GM03348 (cell line): ENCODE measurements at regions not wholly inside any gene's neighbourhood (a gene's known extent, or its start where the extent isn't known, plus 50 kb on each side); places are given as distances from the start of the nearest gene placed in this dataset.

ENCODE experiments used
- DNase-seq: peaks from one replicate; pipeline ENCODE4 v3.0.0; 2012; ENCODE audit warnings: low spot score

- DNase-seq: no peak
Measured at GRCh38 chr17:77432034-77432661, 291.4 kb downstream of the SEC14L1 start.

GRCh38 chr17:77432742-77433141, 292.0 kb downstream of the SEC14L1 start:
- no peak for DNase-seq

GRCh38 chr17:77433385-77434135, 292.8 kb downstream of the SEC14L1 start:
- peak; percentile 76 for DNase-seq

DNA sequence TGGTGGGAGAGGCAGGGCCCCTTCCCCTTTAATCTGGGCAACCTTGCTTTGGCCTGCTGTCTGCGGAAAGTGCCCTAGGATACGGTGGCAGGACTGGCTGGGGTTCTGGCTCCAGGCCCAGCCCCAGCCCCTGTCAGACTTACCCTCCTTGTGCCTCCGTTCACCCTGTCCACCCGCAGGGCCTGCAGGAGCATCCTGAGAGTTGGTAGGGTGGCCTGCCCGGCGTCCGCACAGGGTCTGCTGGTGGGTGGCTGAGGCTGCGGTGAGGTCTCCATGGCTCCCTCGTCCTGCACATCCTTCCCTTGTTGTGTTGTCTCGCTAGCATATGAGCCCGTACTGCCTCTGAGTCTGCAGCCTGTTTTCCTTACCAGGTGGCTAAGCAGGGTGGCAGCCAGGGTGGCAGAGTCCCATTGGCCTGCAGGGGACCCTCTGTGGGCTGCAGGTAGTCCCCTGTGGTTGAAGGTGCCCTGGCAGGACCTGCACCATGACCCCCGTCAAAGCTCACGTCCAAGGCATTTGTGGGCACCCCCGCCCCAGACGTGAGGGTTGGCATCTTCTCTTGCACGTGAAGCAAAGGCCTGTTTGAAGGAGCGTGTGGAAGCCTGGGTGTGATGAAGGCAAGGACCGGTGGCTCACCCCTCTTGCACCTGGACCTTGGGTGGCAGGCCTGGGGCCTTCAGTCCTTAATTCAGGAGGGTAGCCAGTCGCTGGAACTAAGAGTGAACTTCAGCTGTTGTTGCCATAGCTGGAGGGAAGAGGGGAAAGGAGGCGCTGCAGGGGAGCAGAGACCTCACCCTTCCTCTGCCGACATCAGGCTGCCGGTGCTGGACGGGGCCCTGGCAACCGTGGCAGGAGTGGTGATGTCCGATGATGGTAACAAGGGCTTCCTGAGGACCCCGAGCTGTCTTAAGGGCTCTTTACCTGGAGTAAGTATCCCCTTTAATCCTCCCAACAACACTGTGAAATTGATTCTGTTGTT, 293.7 kb downstream of the SEC14L1 start:
- no peak for DNase-seq

GRCh38 chr17:77435272-77436057, 294.7 kb downstream of the SEC14L1 start:
- no peak for DNase-seq

DNA sequence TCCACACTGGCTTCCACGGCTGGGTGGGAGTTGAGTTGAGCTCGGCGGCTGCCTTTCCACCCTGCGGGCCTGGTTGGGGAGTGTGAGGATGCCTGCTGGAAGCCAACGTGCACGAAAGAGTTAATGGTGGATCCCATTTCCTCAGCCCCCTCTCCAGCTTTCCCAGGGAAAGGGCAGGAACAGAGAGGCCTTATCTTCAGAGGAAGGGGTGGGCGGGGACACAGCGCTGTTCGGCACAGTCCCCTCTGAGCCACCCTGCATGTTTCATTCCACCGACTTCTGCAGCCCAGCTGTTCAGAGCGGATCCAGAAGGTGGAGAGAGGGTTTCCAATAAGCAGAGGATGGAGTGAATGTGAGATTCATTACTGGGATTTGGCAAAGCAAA, 295.3 kb downstream of the SEC14L1 start:
- DNase-seq: peak; percentile 38

GRCh38 chr17:77436481-77436880, 295.7 kb downstream of the SEC14L1 start:
- DNase-seq: no peak

DNA sequence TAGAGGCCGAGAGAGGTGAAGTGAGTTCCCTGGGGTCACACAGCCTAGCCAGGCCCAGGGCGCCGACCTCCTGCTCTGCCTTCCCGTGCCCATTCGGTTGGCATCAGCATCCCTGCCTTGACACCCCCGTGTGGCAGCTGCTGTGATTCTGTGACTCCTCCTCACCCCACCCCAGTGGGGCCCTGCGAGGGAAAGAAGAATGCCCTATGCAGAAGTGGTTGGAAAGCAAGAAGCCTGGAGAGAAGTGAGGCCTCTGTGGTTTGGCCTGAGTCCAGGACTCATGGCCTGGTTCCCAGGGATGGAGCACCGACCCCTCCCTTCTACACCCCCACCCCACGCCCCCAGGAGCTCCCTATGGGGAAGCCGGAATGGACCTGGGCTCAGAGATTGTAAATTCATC, 296.2 kb downstream of the SEC14L1 start:
- DNase-seq: peak; percentile 61

DNA sequence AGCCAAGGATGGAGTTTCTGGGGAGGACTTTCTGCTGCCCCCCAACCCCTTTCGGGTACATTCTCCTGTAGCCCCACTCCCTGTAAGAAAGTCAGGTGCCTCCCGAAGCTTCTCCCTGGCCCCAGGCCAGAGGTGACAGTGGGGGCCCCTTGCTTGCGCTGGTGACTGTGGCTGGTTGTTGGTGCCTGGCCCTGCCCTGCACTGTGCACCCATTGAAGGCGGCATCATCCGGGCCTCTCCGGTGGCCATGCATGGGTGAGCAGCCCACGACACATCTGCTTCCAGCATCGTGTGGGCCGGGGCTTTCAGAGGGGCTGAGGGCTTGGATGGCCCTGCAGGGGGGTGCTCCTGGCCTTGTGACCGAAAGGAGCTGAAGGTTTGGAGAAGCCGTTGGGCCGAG, 297.0 kb downstream of the SEC14L1 start:
- no peak for DNase-seq

DNA sequence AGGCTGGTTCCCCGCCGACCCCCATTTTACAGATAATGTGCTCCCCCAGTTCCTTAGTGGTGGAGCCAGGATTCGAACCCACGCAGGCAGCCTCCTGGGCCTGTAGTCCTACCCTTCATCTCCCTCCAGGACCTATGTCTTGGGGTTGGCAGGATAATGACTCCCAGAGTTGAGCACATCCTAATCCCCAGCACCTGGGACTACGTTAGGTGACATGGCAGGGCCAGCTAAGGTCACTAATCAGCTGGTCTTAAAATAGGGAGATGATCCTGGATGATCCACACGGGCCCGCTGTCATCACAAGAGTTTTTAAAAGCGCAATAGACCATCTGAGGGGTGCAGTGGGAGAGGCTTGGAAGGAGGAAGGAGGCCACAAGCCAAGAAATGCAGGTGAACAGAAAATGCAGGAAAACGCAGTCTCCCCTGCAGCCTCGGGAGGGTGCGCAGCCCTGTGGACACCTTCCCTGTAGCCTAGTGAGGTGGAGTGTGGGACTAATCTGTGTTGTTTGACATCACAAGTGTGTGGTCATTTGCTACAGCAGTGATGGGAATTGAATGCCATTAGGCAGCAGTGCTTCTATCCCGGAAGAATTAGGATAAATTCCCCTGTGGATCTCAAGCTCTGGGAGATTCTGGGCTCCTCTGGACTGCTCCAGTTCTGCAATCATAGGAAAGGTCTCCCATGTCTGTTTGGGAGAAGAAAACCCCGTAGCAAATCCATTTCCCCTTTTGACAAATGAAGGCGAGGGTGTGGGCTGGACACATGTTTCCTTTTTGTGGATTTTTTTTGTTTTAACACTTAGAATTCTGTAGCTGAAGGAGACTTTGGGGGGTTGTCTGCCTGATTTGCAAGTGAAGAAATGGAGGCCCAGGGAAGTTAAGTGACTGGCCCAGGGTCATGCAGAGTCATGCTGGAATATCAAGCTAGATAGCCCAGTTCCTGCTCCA, 297.7 kb downstream of the SEC14L1 start:
- DNase-seq: no peak

DNA sequence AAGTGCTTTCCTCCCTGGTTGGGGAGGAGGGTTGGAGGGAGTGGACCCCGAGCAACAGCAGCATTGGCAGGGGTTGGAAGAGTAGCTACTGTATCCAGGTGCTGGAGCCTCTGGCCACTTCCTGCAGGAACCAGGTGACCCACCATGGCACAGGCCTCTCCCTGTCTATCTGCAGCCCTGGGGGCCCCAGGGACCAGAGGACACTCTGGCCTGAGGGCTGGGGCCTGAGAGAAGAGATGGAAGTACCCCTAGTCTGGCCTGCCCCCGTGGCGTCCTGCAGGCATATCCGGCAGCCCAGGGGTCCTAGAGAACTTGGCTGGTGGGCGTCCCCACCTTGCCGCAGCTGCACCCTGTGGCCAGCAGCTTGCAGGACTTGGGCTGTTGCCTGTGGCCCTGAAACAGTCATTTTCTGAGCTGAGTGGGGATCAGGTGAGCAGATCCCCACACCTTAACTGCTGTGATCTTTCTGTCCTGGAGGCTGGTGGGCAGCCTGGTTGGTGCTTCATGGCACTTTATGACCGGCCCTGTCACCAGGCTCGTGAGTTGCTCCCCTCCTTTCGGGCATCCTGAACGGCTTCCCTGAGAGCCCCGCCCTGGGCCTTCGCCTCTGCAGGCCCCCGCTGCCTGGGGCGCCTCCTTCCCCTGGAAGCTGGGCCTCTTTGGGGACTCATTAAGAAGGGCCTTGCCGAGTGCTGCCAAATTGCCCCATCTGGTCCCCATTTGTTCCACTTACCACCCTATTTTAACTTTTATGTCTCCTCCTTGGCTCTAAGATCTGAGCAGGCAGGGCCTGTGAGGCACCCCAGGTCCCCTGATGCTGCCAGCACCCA, 298.6 kb downstream of the SEC14L1 start:
- DNase-seq: peak; percentile 36

DNA sequence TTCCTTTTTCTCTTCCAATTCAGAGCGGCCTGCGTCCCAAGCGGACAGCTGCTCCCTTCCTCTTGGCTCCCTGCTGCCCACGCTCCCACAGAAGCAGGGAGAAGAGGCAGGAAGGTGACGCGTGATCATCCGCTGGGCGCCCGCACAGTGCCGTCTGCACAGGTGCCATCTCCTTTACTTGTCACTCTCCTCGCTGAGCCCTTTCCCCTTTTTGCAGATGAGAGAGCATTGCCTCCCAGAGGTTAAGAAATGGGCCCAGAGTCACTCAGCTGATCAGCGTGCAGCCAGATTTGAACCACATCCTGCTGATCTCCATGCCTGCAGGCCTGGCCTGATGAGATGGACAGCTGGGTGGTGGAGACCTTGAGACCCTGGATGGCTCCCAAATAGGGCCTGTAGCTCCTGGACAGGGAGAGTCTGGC, 299.8 kb downstream of the SEC14L1 start:
- no peak for DNase-seq

- DNase-seq: no peak
Measured at GRCh38 chr17:77441130-77441920, 300.6 kb downstream of the SEC14L1 start.

DNA sequence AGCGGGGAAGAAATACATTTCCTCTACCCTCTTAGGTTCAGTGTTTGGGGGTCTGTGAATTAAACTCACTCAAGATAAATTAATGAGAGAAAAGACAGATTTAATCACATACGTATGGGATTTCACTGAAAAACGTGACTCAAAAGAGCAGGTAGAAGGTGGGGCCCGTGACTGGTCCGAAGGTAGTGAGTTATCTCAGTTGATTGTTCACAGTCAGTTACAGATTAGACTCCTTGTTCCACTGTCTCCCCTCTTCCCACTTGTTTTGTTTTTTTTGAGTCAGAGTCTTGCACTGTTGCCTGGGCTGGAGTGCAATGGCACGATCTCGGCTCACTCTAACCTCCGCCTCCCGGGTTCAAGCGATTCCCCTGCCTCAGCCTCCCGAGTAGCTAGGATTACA, 301.2 kb downstream of the SEC14L1 start:
- no peak for DNase-seq

DNA sequence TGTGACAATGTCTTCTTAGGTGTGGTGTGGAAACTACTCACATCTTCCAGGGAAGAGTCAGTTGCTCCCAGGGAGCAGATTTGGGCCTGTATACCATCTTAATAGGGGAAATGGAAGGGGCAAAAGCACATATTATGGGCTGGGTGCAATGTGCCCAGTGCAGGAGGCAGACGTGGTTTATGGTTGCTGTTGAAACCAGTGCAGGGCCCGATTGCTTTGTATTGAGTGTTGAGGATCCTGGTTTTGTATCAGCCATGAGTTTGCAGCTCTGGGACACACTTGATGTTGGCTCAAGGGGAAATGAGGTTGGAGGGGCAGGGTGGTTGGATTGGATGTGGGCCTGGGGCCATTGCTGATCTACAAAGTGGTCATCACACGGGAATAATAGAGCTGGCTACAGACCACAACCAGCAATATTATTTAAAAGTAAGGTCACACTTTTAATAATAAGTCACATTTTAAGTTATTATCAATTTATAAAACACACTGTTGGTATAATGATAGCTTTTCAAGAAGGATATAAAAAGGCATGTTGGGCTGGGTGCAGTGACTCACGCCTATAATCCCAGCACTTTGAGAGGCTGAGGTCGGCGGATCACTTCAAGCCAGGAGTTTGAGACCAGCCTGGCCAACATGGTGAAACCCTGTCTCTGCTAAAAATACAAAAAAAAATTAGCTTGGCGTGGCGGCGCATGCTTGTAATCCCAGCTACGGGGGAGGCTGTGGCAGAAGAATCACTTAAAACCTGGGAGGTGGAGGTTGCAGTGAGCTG, 302.4 kb downstream of the SEC14L1 start:
- DNase-seq: no peak

GRCh38 chr17:77443748-77444260, 303.0 kb downstream of the SEC14L1 start:
- no peak for DNase-seq

DNA sequence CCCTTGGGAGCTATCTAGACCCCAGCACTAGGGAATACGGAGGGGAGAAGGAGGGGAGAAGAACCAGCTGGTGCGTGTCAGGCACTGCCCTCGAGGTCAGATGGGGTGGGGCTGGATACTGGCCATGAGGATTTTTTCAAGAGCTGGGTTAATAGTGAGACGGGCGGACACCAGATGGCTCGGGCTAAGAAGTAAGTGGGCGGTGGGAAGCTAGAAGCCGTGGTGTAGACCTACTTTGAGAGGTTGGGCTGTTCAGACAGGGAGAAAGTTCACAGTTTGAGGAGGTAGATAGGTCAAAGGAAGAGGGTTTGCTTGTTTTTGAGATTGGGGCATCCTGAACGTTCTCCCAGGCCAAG, 303.8 kb downstream of the SEC14L1 start:
- DNase-seq: peak; percentile 54
